CD1c-positive myeloid dendritic cell (primary cell): ENCODE measurements at regions not wholly inside any gene's neighbourhood (a gene's known extent, or its start where the extent isn't known, plus 50 kb on each side); places are given as distances from the start of the nearest gene placed in this dataset.

Experiments
- DNase-seq: peaks from one replicate; pipeline ENCODE4 v3.0.0-alpha.2; 2016; ENCODE audit errors: extremely low spot score

DNA sequence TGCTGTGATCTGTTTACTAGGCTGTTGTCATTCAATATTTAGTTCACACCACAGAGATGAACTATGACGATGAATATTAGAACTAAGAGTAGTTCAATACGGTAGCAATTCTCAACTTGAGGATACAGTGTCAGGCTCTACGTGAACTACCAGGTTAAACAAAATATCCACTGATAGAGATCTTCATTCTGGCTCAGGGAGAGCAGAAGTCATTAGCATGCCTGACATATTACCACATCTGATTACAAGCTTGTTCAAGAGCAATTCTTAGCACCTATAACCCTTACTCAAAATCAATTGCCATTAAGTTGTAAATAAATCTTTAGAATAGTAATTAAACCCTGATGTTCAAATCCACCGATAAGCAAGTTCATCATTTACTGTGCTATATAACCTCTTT, 207.2 kb downstream of the CHRM3 start:
- DNase-seq, result no peak

DNA sequence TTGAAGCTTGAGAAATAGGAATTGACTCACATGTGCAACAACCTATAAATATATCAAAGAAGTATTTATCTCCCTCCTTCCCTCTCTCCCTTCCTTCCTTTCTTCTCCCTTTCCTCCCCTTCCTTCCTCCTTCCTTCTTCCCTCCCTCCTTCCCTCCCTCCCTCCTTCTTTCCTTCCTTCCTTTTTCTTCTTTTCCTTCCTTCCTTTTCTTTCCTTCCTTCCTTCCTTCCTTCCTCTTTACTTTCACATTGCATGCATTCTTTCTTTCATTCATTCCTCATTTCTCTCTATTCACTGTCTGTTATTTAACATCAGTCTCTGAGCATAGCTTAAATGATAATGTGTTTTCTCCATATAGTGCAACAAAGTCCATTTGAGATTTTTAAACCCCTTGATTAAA, 214.2 kb downstream of the CHRM3 start:
- no peak for DNase-seq

DNA sequence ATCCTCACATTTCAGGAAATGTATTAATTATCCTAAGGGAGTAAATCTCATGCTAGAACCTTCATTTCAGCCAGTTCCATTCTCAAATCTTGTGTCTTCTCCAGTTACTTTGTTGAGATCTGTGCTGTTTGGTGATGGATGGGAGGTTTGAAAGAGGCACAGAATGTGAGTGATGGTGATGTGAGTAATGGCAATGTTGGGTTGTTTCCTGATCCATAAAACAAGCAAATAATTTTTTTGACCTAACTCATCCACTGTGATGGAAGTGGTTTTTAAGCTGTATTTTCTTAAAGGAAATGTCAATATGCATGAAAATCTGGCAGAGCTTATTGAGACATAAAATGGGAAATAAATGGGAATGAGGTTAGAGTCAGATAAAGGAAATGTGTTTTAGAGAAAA, 214.7 kb downstream of the CHRM3 start:
- no peak for DNase-seq

DNA sequence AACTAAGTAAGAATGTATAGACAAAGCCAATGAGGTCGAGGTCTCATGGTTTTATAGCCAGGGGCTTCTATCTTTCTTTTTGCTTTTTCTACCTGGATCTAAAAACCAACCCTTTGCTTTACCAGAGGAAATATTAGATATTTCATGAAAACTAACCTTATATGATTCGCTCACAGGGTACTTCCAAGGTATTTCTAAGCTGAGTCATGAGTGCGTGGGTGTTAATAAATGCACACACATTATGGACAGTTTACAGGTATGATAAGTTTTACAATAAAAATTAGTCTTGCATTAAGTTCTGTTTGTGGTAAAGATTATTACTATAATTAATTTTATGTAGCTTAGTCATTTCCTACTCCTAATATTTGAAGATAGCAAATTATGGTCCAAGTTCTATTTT, 217.2 kb downstream of the CHRM3 start:
- DNase-seq, result no peak

DNA sequence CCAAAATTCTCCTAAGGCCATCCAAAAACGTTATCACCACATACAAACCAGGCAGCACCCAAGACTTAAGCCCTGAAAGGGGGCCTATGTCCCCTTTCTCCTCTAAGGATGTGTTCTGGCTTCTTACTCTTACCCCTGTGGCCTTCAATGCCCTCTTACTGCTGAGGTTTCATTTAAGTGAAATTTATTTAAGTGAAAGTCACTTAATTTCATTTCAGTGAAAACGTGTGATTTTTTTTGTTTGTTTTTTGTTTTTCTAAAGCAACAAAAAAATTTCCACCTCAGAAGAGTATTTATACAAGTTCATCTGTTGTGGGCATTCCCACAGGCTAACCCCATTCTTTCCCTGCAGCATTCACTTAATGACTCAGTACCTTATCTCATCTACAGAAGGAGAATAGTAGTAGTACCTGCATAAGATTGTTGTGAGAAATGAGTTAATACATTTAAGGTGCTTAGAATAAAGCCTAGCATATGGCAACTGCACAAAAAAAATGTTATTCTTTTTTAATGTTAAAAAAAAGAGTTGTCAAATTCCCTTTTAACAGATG, 220.6 kb downstream of the CHRM3 start:
- DNase-seq, result no peak

DNA sequence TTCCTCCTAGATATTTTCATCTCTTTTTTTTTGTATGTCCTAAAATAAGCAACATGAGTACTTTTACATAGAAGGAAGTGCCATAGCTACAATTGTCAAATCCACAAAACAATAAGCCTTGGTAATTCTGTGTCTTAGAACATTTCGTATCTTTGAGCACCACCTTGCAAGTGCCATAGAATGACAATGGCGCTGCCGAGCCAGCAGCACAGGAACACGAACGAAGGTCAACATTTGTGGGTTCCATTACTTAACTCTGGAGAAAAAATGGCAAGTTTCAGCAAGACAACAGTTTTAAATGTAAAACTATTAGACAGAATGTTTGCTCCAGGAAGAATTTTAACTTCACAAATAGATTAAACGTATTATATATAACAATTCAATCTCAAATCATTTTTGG, 222.1 kb downstream of the CHRM3 start:
- DNase-seq, result no peak

DNA sequence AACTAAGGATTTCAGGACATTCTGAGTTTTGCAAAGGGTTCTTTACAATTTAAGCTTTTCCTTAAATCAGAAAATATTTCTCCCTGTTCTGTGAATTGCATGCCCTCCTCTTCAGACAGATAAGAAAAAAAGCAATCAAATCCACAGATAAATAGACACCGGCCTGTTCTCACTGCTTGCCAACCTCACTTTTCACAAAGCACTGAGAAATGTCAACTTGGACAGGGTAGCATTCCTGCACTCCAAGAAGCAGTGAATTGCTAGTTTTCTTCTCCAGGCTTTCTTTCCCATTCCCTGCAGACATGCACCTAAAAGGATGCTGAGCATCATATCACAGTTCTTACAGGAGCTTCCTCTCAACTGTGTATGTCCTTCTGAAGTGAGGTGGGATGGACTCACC, 226.0 kb downstream of the CHRM3 start:
- DNase-seq, result no peak

DNA sequence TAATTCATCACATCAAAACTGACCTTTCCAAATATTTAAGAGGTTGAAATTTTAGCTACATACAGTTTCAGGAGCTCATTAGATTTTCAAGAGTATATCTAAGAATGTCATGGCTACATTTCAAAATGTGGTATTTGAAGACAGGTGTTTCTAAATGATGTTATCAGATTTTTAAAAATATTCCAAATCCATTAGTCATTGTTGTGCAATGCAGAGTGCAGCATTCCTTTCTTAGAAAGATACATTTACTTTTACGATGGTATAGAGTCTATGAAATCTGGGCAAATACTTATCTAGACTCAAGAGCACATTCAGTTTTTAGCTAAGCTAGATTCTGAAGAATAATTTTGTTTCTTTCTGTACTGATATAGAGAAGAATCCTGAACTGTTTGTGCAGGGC, 230.3 kb downstream of the CHRM3 start:
- DNase-seq, result no peak

DNA sequence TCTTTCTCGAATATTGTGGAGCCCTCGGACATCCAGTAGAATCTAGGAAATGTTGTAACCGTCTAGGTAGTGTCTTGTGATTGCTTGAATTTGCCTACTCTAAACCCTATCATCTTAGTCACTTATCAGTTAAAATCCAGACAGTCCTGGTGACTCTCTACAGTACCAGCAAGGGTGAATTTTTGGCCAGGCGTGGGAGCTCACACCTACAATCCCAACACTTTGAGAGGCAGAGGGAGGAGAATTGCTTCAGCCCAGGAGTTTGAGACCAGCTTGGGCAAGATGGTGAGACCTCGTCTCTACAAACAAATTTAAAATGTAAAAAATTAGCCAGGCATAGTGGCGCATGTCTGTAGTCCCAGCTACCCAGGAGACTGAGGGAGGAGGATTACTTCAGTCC, 230.9 kb downstream of the CHRM3 start:
- no peak for DNase-seq

DNA sequence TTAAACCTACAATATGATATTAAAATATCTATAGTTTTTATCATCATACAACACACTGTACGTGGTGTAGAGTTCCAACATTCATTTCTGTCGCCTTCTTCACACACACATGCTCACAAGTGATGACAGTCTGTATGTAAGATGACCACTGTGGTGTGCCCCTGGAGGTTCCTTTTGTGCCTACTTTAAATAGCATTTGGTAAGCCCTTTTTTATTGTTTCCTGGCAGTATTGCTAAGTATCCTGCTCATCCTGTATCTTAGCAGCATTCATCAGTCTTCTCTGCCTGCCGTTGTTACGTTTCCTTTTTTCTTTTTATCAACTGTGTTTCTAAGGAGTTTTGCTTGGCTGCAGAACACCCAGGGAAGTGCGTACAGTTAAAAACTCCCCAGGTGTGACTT, 231.4 kb downstream of the CHRM3 start:
- DNase-seq, result no peak

DNA sequence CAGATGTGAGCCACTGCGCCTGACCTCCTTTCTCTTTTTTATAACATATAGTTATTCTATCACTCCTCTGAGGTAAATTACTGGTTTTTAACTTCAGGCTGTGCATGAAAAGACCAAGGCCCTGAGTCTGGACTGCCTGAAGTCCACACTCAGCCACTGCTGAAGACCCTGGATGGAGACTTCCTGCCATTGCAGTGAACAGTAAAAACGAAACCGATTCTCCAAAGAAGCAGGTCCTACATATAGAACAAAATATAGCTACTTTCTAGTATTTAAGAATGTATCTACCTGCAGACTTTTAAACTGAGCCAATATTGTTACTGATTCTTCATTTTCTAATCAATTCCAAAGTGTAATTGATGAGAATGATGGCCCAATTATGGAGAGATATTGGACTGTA, 232.8 kb downstream of the CHRM3 start:
- no peak for DNase-seq

DNA sequence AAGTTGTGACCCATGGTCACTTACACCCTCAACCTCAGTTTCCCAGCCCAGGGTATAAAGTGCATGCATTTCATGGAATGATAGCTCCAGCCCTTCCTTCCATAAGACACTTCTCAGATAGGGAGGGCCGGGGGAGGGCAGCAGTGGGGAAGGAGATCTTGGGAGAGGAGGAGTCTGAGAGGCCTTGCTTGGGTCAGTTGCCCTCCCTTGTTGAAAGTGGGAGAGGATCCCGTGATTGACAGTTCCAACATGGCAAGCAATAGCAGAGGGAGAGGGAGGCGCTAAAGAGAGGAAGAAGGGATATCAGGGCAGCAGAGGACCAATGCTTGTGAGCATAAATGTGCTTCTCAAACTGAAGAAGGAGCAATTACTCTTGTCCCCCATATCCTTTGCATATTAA, 244.4 kb downstream of the CHRM3 start:
- no peak for DNase-seq

DNA sequence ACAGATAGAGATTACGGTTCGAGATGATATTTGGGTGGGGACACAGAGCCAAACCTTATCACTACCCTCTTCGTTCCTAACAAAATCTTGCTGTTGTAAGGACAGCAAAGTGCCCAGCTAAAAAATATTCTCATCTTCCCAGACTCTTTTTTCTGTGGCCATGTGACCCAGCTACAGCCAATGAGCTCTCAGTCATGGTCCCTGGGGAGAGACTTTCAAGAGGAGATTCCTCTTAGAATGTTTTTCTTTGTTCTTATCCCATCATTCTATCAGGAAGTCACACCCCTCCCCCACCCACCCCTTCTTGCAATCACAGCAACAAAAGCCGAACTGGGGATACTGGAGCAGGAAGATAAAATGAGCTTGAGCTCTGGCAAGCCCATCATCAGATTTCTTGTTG, 247.1 kb downstream of the CHRM3 start:
- DNase-seq, result no peak

DNA sequence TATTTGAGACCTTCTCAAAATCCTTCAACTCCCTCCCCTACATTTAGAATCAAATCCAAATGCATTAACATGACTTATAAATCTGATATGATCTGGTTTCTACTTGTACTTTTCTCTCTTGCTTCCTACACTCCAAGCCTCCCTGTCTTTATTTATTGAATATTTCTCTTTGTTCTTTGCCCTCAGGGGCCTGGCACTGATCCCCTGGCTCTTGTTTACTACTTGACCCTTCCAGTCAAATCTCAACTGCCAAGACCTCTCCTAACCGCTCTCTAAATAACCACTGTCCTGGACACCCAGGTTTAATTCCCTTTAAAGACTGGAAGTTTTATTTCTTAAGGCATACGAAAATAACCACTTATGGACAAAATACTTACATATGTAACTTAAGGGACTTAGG, 248.9 kb downstream of the CHRM3 start:
- no peak for DNase-seq

DNA sequence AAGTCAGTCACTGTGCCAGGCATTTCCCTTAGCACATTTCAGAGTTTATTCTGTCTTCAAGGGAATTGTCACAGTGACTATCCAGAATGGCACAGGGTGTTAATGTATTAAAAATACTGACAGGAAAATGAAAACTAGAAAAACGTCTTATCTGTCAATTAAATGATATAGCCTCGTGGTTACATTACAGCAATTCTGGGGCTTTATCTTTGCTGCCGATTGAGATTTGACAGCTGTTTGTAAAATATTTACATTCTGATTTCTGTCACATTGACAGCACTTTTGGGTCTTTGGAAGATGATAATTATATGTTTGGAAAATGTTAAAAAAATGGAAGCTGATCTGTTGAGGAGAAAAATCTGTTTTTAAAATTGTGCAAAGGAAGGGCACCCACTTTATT, 250.0 kb downstream of the CHRM3 start:
- no peak for DNase-seq

DNA sequence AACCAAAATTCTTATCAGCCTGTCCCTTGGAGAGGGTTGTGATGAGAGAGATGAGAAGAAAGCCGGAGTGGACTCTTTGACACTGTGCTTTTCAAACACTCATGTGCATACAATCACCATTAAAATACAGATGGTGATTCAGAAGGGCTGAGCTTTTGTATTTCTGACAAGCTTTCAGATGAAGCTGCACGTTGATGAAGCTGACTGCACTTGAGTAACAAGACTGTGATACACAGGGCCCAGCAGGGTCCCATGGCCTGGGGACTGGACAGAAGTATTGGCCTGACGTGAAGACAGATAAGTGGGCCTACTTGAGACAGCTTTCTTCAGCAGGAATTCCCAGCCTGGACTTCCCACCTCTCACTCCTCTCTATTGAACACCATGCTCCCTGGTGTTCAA, 258.2 kb downstream of the CHRM3 start:
- no peak for DNase-seq

DNA sequence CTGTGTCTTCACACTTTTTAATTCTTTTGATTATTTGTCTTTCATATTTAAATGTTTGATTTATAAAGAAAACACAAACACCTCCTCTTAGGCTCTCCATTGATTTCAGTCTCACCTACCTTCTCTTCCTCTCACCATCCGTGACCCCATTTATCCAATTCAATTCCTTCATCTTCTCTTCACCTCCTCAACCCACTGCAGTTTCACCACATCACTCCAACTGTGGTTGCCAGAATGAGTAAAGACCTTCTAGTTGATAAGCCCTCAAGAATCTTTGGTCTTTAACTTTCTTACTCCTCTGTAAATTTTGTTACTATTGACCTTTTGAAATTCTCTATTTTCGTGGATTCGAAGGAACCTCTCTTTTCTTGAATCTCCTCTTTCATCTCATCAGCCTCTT, 260.7 kb downstream of the CHRM3 start:
- DNase-seq, result no peak

DNA sequence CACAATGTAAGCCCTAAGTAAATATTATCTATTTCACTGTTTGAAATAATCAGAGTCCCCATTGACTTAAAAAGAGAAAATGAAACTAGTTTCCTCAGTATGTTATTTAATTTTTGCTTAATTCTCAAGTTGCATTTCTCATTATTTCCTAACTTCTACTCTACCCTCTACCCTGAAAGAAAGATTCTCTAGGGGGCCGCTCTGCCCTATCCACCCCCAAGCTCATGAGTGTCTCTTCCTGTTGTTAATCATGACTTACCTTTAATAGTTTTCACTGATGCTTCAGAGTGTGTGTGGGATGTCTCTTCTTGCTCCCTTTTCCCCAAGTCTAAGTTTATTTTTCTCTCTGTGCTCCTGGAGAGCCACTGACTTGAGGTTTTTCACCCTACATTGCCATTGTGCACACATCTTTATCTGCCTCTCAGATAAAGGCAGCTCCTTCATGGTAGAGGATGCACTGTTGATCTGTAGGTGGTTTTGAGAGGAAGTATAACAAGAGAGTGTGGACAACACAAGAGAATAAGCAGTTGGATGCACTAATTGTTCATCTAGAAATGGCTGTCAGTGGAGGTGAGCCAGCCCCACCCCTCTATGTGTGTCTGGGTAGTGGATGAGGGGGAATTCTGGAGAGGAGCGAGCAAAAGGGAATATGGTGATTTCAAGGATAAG, 261.7 kb downstream of the CHRM3 start:
- no peak for DNase-seq

DNA sequence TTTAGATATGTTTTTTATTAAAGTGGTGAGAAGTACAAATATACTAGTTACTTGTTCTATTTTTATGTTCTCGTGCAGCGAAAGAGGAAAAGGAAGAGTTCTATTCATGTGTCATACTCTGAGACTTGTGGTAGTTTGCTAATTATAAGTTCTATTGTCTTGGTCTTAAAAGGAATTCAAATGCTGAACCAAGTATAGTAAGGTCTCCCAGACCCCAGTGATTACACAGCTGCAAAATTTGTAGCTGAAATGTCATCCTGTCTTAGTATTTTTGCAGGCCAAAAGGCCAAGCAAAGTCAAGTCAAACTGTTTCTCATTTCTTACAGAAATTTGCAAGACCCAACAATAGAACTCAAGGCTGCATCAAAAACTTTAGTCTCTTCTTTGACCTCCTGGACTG, 268.7 kb downstream of the CHRM3 start:
- no peak for DNase-seq

DNA sequence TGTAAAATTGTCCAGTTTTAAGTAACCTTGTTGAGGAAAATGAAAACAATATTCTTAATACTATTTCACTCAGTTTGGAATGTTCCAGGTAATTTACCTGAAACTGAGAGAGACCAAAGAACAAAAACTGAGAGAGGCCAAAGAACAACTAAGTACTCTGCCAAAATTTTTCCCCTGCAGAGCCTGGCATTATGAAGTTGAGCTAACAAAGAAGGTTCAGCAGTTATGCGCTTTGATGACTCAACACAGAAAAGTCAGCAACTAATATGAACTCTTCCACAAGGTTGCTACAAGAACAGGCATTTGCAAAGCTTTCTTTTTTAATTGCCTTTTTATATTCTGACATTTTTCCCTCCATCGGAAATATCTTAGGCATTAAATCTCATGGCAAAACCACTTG, 270.9 kb downstream of the CHRM3 start:
- DNase-seq, result no peak

DNA sequence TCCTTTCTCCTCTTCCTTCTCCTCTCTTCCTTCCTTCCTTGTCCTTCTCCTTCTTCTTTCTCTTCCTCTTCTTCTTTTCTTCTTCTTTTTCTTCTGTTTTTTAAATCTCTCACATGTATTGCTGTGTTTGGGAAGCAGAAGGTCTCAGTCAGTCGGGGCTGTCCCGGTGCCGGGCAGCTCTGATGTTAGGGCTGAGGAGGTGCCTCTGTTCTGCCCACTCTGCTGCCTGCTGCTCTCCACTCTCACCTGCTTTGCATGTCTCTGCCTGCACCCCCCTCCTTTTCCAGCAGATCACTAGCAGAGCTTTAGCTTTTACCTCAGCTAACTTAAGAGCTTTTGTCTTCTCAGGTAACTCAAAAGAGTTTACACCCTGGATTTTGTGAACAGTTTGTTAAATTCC, 276.6 kb downstream of the CHRM3 start:
- no peak for DNase-seq

DNA sequence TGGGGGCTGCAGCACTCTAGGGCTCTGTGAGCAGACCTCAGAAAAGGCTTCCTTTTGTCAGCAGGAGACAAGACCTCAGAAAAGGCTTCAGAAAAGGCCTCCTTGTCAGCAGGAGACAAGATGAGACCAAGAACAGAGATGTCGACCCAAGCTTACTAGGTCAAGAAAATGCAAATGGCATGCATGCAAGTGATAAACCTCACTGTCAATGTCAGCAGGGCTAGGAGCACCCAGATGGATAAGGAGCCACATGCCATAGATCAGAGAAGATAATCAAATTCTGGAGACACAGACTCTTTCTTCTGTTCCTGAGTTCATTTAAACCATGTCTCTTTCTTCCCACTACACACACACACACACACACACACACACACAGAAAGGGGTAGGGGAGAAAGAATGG, 285.9 kb downstream of the CHRM3 start:
- no peak for DNase-seq

DNA sequence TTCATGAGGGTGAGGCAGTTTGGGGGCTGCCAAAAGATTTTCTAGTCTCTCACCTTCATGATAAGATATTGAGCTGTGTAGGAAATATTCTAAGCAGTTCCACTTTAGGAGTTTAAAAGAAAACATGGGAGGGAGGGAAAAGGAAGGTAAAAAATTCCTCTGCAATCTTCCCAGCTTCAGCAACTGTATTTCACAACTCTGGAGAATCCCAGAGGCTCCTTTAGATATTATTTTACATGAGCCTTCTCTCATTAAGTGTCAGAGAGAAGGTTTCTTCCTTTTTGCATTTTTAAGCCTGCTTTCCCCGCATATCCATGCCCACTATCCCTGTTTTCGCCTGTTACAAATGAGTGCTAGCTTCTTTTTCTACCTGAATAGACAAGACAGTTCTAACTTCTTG, 289.4 kb downstream of the CHRM3 start:
- no peak for DNase-seq

DNA sequence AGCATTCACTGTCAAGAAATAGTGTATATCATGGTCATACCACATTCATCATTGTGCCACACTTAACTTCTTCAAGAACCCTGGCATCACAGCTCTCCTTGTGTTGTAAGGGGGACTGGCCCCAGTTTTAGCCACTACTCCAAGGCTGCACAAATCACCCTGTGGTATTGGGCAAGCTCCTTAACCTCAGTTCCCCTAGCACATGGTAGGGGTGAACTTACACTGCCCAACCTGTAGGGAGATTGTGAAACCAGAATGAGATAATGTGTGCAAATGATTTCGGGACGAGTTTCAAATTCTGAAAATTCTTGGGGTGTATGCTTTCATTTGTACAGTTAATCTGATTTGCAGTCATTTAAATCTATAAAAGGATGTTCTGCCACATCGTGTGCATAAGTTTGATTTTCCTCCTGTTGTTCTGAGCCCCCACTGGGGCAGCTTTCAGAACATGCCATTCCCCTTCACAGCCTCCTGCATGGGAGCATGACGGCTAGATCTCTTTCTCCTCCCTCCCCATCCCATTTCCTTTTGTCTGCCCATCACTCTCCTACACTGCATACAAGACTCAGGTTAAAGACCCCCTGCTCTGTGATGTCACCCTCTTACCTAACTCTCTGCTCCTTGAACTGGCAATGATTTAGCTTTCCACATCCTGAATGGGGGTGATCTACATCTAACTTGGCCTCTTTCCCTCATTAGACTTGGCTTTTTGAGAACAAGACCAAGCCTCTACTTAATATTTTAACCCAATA, 290.3 kb downstream of the CHRM3 start:
- DNase-seq, result no peak
